ENCODE measurements at regions not wholly inside any gene's neighbourhood (a gene's known extent, or its start where the extent isn't known, plus 50 kb on each side); places are given as distances from the start of the nearest gene placed in this dataset.

DNA sequence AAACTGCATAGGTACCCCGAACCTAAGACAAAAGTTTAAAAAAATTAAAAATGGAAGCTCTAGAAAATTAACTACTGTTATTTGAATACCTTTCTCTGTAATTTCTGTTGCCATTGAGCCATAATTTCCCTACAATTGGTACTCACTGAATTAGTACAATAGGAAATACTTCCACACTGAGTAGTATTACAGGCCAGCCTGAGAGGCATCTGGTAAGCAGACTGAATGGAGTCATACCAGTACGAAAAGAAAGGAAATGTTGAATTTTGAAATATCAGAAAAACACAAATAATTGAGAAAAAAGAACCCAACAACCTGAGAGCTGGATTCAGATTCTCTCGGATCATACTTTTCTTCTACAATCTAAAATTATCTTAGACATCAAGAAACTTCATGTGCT lies 791.3 kb downstream of the TENT5A start:
- ChIA-PET CTCF (ENCODE audit: partially characterized antibody) (no interaction called here), POLR2A (ENCODE audit: partially characterized antibody) (no interaction called here)
- no peak overlapping the region for H2BK20ac ChIP-seq (ENCODE audit: low read length)
- H4K20me1 ChIP-seq (replicated peaks in 1 of 2; ENCODE audit: control insufficient read depth in 1 of 2, insufficient read depth in 2 of 2, low read length in 2 of 2): no peaks in the 10 kb centered on the region
- H3K56ac ChIP-seq (replicated peaks; ENCODE audit: insufficient read length, low read depth, low read length): no peak overlapping the region
- no peak overlapping the region for H2BK12ac ChIP-seq (ENCODE audit: low read depth, low read length)
- no peak overlapping the region for H2AK5ac ChIP-seq (ENCODE audit: low read depth, low read length)
- no peak overlapping the region for H3K23ac ChIP-seq (ENCODE audit: insufficient read length)
- H3K23me2 ChIP-seq (ENCODE audit: low read depth, low read length): no peaks in the 10 kb centered on the region
- DNase-seq (ENCODE audit: low read depth in 1 of 2, low spot score in 2 of 2) (no peak), FAIRE-seq (no peak)
- H2BK15ac ChIP-seq (ENCODE audit: low read length): no peak overlapping the region
- H3K18ac ChIP-seq (ENCODE audit: extremely low read depth, low read length): no peak overlapping the region
- H3K14ac ChIP-seq (ENCODE audit: insufficient read length): no peak overlapping the region
- H3K4me3 ChIP-seq (ENCODE audit: extremely low read depth in 1 of 4, insufficient read depth in 2 of 4, low read depth in 3 of 4, low read length in 4 of 4): no peak overlapping the region
- WGBS, 2 experiments (ENCODE audit: extremely low coverage in 1 of 2, insufficient coverage in 1 of 2, insufficient read length in 1 of 2, insufficient replicate concordance in 2 of 2, low coverage in 1 of 2, low lambda C conversion rate in 2 of 2, missing lambda C conversion rate in 1 of 2): 94% methylated on average over 3 of the region's 3 CpGs; no CpG with 5 or more reads in 1 of the 2 experiments
- no peak overlapping the region for H2BK120ac ChIP-seq (replicated peaks; ENCODE audit: low read depth, low read length)
- H3K79me2 ChIP-seq (ENCODE audit: control insufficient read depth in 1 of 2, insufficient read depth in 2 of 2, low read length in 2 of 2): no peaks in the 10 kb centered on the region
- no peak overlapping the region for H2BK5ac ChIP-seq (ENCODE audit: low read depth, low read length)
- H3K9me3 ChIP-seq (ENCODE audit: insufficient read depth in 2 of 2, low read depth in 1 of 2, low read length in 1 of 2): 0 out of 4 replicates have a peak, but pooled peaks cover 0 to 3% of the 10 kb centered on the region in 2 experiments
- H3K36me3 ChIP-seq (ENCODE audit: control insufficient read depth in 2 of 4, insufficient read depth in 4 of 4, low read length in 3 of 4): no peaks in the 10 kb centered on the region
- no peak overlapping the region for H4K8ac ChIP-seq (ENCODE audit: extremely low read depth, insufficient read depth, low read length)
- no peak overlapping the region for H3K4me2 ChIP-seq (ENCODE audit: insufficient read depth in 1 of 2, low read depth in 2 of 2, low read length in 2 of 2)
- H3K9ac ChIP-seq (replicated peaks in 1 of 4; ENCODE audit: extremely low read depth in 1 of 4, low read depth in 3 of 4, low read length in 3 of 4): no peak overlapping the region
- H3K27ac ChIP-seq (ENCODE audit: low read depth, low read length): no peak overlapping the region
- no peak overlapping the region for H4K5ac ChIP-seq (ENCODE audit: insufficient read length, low read depth, low read length)
- H3K27me3 ChIP-seq (replicated peaks in 1 of 4; ENCODE audit: control insufficient read depth in 3 of 4, extremely low read depth in 1 of 4, insufficient read depth in 3 of 4, low read length in 3 of 4): no peaks in the 10 kb centered on the region
- H4K91ac ChIP-seq (replicated peaks; ENCODE audit: insufficient read length, low read length): no peak overlapping the region
- H2AFZ ChIP-seq (ENCODE audit: low read length): no peak overlapping the region
- no peak overlapping the region for H3K4ac ChIP-seq (replicated peaks; ENCODE audit: insufficient read length, low read depth, low read length)
- no peaks in the 10 kb centered on the region for H3K4me1 ChIP-seq (replicated peaks in 1 of 4; ENCODE audit: control insufficient read depth in 3 of 4, insufficient read depth in 4 of 4, low read length in 3 of 4)
- no peaks in the 10 kb centered on the region for H3K79me1 ChIP-seq (ENCODE audit: low read depth, low read length)
- no peak for TF ChIP-seq SP2 (IDR thresholded peaks at IDR 0.05; ENCODE audit: low read length)
- TF ChIP-seq, protein P1, sequence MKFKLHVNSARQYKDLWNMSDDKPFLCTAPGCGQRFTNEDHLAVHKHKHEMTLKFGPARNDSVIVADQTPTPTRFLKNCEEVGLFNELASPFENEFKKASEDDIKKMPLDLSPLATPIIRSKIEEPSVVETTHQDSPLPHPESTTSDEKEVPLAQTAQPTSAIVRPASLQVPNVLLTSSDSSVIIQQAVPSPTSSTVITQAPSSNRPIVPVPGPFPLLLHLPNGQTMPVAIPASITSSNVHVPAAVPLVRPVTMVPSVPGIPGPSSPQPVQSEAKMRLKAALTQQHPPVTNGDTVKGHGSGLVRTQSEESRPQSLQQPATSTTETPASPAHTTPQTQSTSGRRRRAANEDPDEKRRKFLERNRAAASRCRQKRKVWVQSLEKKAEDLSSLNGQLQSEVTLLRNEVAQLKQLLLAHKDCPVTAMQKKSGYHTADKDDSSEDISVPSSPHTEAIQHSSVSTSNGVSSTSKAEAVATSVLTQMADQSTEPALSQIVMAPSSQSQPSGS (IDR thresholded peaks at IDR 0.05; ENCODE audit: low read length): no peak
- TF ChIP-seq GTF2F1 (IDR thresholded peaks at IDR 0.05; ENCODE audit: borderline replicate concordance, low read depth, low read length): no peak
- TF ChIP-seq TCF12 (IDR thresholded peaks at IDR 0.05; ENCODE audit: low read depth, low read length): no peak
- TF ChIP-seq SP4 (IDR thresholded peaks at IDR 0.05; ENCODE audit: low read length): no peak
- no peak for TF ChIP-seq RAD21 (IDR thresholded peaks at IDR 0.05 in 1 of 2, conservative IDR thresholded peaks at IDR 0.05 in 1 of 2; ENCODE audit: low read depth in 2 of 2, low read length in 2 of 2)
- no peak for TF ChIP-seq RXRA (IDR thresholded peaks at IDR 0.05; ENCODE audit: insufficient read depth, low read depth, low read length)
- TF ChIP-seq NRF1 (IDR thresholded peaks at IDR 0.05; ENCODE audit: low read depth, low read length): no peak
- TF ChIP-seq, protein P2, sequence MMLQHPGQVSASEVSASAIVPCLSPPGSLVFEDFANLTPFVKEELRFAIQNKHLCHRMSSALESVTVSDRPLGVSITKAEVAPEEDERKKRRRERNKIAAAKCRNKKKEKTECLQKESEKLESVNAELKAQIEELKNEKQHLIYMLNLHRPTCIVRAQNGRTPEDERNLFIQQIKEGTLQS (IDR thresholded peaks at IDR 0.05; ENCODE audit: insufficient read depth, low read depth, low read length): no peak
- TF ChIP-seq, protein P3, sequence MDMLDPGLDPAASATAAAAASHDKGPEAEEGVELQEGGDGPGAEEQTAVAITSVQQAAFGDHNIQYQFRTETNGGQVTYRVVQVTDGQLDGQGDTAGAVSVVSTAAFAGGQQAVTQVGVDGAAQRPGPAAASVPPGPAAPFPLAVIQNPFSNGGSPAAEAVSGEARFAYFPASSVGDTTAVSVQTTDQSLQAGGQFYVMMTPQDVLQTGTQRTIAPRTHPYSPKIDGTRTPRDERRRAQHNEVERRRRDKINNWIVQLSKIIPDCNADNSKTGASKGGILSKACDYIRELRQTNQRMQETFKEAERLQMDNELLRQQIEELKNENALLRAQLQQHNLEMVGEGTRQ (IDR thresholded peaks at IDR 0.05; ENCODE audit: low read length): no peak
- no peak for TF ChIP-seq KDM4A (IDR thresholded peaks at IDR 0.05; ENCODE audit: low read depth, low read length, severe bottlenecking)
- TF ChIP-seq HDAC6 (IDR thresholded peaks at IDR 0.05; ENCODE audit: low read depth, low read length): no peak

Measured in H1 (cell line).